HG03039 (cell line): ENCODE measurements at regions not wholly inside any gene's neighbourhood (a gene's known extent, or its start where the extent isn't known, plus 50 kb on each side); places are given as distances from the start of the nearest gene placed in this dataset.

Experiments used
- ATAC-seq: cut with Tn5 transposase; IDR thresholded peaks from one replicate; pipeline ENCODE4 v1.9.1; 2021; ENCODE audit warnings: mild to moderate bottlenecking, moderate library complexity; ENCODE audit not compliant: unreplicated experiment

GRCh38 chr4:27472364-27472763 lies 611.7 kb downstream of the STIM2 start:
- ATAC-seq: no peak

GRCh38 chr4:27474691-27475090 lies 614.0 kb downstream of the STIM2 start:
- no peak for ATAC-seq

GRCh38 chr4:27484216-27484615 lies 623.6 kb downstream of the STIM2 start:
- ATAC-seq: no peak

- ATAC-seq: no peak
These were observed 629.7 kb downstream of the STIM2 start for GRCh38 chr4:27490315-27490714.

- ATAC-seq: no peak
These were observed 630.1 kb downstream of the STIM2 start for GRCh38 chr4:27490766-27491165.

GRCh38 chr4:27506401-27506800 lies 645.8 kb downstream of the STIM2 start:
- no peak for ATAC-seq

- ATAC-seq: no peak
These were observed 654.1 kb downstream of the STIM2 start for GRCh38 chr4:27514711-27515110.

- ATAC-seq: no peak
These were observed 654.5 kb downstream of the STIM2 start for GRCh38 chr4:27515140-27515539.

- no peak for ATAC-seq
These were observed 658.2 kb downstream of the STIM2 start for GRCh38 chr4:27518876-27519275.

- ATAC-seq: no peak
These were observed 663.6 kb downstream of the STIM2 start for GRCh38 chr4:27524224-27524623.

- no peak for ATAC-seq
These were observed 673.8 kb downstream of the STIM2 start for GRCh38 chr4:27534488-27534887.

- no peak for ATAC-seq
These were observed 707.8 kb downstream of the STIM2 start for GRCh38 chr4:27568236-27568951.

- no peak for ATAC-seq
These were observed 708.3 kb downstream of the STIM2 start for GRCh38 chr4:27568952-27569319.

- ATAC-seq: no peak
These were observed 714.1 kb downstream of the STIM2 start for GRCh38 chr4:27574743-27575142.

GRCh38 chr4:27577951-27578350 lies 717.3 kb downstream of the STIM2 start:
- no peak for ATAC-seq

- ATAC-seq: no peak
These were observed 732.1 kb downstream of the STIM2 start for GRCh38 chr4:27592738-27593137.

GRCh38 chr4:27594922-27595321 lies 734.3 kb downstream of the STIM2 start:
- no peak for ATAC-seq

- ATAC-seq: no peak
These were observed 735.1 kb downstream of the STIM2 start for GRCh38 chr4:27595571-27596360.

- ATAC-seq: no peak
These were observed 741.5 kb downstream of the STIM2 start for GRCh38 chr4:27602172-27602571.

- no peak for ATAC-seq
These were observed 744.1 kb downstream of the STIM2 start for GRCh38 chr4:27604692-27605091.

GRCh38 chr4:27616166-27616565 lies 755.5 kb downstream of the STIM2 start:
- ATAC-seq: no peak

- ATAC-seq: no peak
These were observed 758.8 kb downstream of the STIM2 start for GRCh38 chr4:27619435-27619834.
